Central memory CD8-positive, alpha-beta T cell (primary cell): ENCODE measurements at regions not wholly inside any gene's neighbourhood (a gene's known extent, or its start where the extent isn't known, plus 50 kb on each side); places are given as distances from the start of the nearest gene placed in this dataset.

ENCODE experiments used
- ATAC-seq: fragments of 150-1000 bp; cut with Tn5 transposase; replicated peaks from 2 replicates; pipeline ENCODE4 v1.10.0; 2022; ENCODE audit warnings: mild to moderate bottlenecking, moderate FRiP score, moderate number of reproducible peaks; ENCODE audit not compliant: poor library complexity, severe bottlenecking; ENCODE audit errors: extremely low read depth
- DNase-seq, 2 donors: peaks; one replicate each; pipeline ENCODE4 v3.0.0; 2021; ENCODE audit warnings: low spot score in 2 of 2
- H3K27ac Mint-ChIP-seq: one replicate; pipeline ENCODE4 v1.8.0; 2022; ENCODE audit warnings: low read depth, mild to moderate bottlenecking, moderate library complexity, mixed read lengths
- H3K27me3 Mint-ChIP-seq: one replicate; pipeline ENCODE4 v1.8.0; 2022; ENCODE audit warnings: mixed read lengths
- H3K36me3 Mint-ChIP-seq: one replicate; pipeline ENCODE4 v1.8.0; 2022; ENCODE audit warnings: mild to moderate bottlenecking, moderate library complexity, mixed read lengths; ENCODE audit not compliant: insufficient read depth
- H3K4me1 Mint-ChIP-seq: one replicate; pipeline ENCODE4 v1.8.0; 2022; ENCODE audit warnings: mixed read lengths
- H3K4me3 Mint-ChIP-seq: one replicate; pipeline ENCODE4 v1.8.0; 2022; ENCODE audit warnings: mild to moderate bottlenecking, moderate library complexity, mixed read lengths
- H3K9me3 Mint-ChIP-seq: one replicate; pipeline ENCODE4 v1.8.0; 2022; ENCODE audit warnings: mixed read lengths

GRCh38 chr13:74860789-74861188 is 621.2 kb downstream of the TBC1D4 start:
- ATAC-seq (no peak), DNase-seq (no peak)
- Mint-ChIP-seq H3K27ac (no peak overlapping the region), H3K36me3 (no peaks in the 10 kb centered on the region), H3K4me3 (no peak overlapping the region), H3K27me3 (peaks cover 36% of the 10 kb centered on the region), H3K4me1 (no peaks in the 10 kb centered on the region), H3K9me3 (no peaks in the 10 kb centered on the region)

- H3K9me3 Mint-ChIP-seq: peaks cover 5% of the 10 kb centered on the region
- H3K4me1 Mint-ChIP-seq: no peaks in the 10 kb centered on the region
- no peak overlapping the region for H3K27ac Mint-ChIP-seq
- no peaks in the 10 kb centered on the region for H3K36me3 Mint-ChIP-seq
- ATAC-seq (no peak), DNase-seq (no peak)
- no peak overlapping the region for H3K4me3 Mint-ChIP-seq
- H3K27me3 Mint-ChIP-seq: peaks cover 5% of the 10 kb centered on the region
These were observed 631.1 kb downstream of the TBC1D4 start for GRCh38 chr13:74850893-74851292.

- H3K4me3 Mint-ChIP-seq: no peak overlapping the region
- no peaks in the 10 kb centered on the region for H3K4me1 Mint-ChIP-seq
- ATAC-seq: no peak
- no peak overlapping the region for H3K27ac Mint-ChIP-seq
- no peak for DNase-seq
- peaks cover 27% of the 10 kb centered on the region for H3K27me3 Mint-ChIP-seq
- no peaks in the 10 kb centered on the region for H3K9me3 Mint-ChIP-seq
- no peaks in the 10 kb centered on the region for H3K36me3 Mint-ChIP-seq
These were observed 634.0 kb downstream of the TBC1D4 start for GRCh38 chr13:74847966-74848365.

- Mint-ChIP-seq H3K4me1 (peaks cover under 1% of the 10 kb centered on the region), H3K27ac (no peak overlapping the region), H3K36me3 (peaks cover 2% of the 10 kb centered on the region), H3K4me3 (no peak overlapping the region), H3K27me3 (peaks cover 27% of the 10 kb centered on the region), H3K9me3 (no peaks in the 10 kb centered on the region)
- ATAC-seq (no peak), DNase-seq (no peak)
These were observed 636.2 kb downstream of the TBC1D4 start for GRCh38 chr13:74845806-74846205.

GRCh38 chr13:74841651-74842050 is 640.3 kb downstream of the TBC1D4 start:
- DNase-seq (no peak), ATAC-seq (no peak)
- peaks cover 2% of the 10 kb centered on the region for H3K36me3 Mint-ChIP-seq
- H3K27me3 Mint-ChIP-seq: peaks cover 27% of the 10 kb centered on the region
- no peak overlapping the region for H3K4me3 Mint-ChIP-seq
- H3K4me1 Mint-ChIP-seq: peaks cover 15% of the 10 kb centered on the region
- no peaks in the 10 kb centered on the region for H3K9me3 Mint-ChIP-seq
- H3K27ac Mint-ChIP-seq: no peak overlapping the region

- no peaks in the 10 kb centered on the region for H3K9me3 Mint-ChIP-seq
- H3K36me3 Mint-ChIP-seq: peaks cover 2% of the 10 kb centered on the region
- no peak overlapping the region for H3K27ac Mint-ChIP-seq
These were observed 640.8 kb downstream of the TBC1D4 start for GRCh38 chr13:74841123-74841522.

GRCh38 chr13:74839656-74840055 is 642.3 kb downstream of the TBC1D4 start:
- Mint-ChIP-seq H3K27me3 (peaks cover 15% of the 10 kb centered on the region), H3K4me1 (peaks cover 22% of the 10 kb centered on the region), H3K4me3 (no peak overlapping the region), H3K36me3 (peaks cover 2% of the 10 kb centered on the region), H3K27ac (no peak overlapping the region), H3K9me3 (no peaks in the 10 kb centered on the region)
- ATAC-seq: no peak
- no peak for DNase-seq

More at GRCh38 chr13:74841123-74841522, 640.8 kb downstream of the TBC1D4 start:
- H3K4me3 Mint-ChIP-seq: no peak overlapping the region
- peaks cover 27% of the 10 kb centered on the region for H3K27me3 Mint-ChIP-seq
- peaks cover 17% of the 10 kb centered on the region for H3K4me1 Mint-ChIP-seq
- DNase-seq (no peak), ATAC-seq (no peak)

- Mint-ChIP-seq H3K27me3 (peaks cover under 1% of the 10 kb centered on the region), H3K4me3 (no peak overlapping the region), H3K27ac (peak overlapping the region; percentile 69), H3K4me1 (peaks cover 22% of the 10 kb centered on the region), H3K36me3 (peaks cover 2% of the 10 kb centered on the region), H3K9me3 (no peaks in the 10 kb centered on the region)
- ATAC-seq (peak; percentile 62), DNase-seq (no peak)
These were observed 643.9 kb downstream of the TBC1D4 start for GRCh38 chr13:74838096-74838495.

- Mint-ChIP-seq H3K4me1 (peaks cover 22% of the 10 kb centered on the region), H3K36me3 (peaks cover 2% of the 10 kb centered on the region), H3K27ac (no peak overlapping the region), H3K27me3 (no peaks in the 10 kb centered on the region), H3K4me3 (no peak overlapping the region), H3K9me3 (no peaks in the 10 kb centered on the region)
- DNase-seq: no peak
- no peak for ATAC-seq
These were observed 645.3 kb downstream of the TBC1D4 start for GRCh38 chr13:74836628-74837027.

GRCh38 chr13:74835579-74835978 is 646.4 kb downstream of the TBC1D4 start:
- Mint-ChIP-seq H3K9me3 (no peaks in the 10 kb centered on the region), H3K4me1 (peaks cover 20% of the 10 kb centered on the region), H3K4me3 (no peak overlapping the region), H3K27ac (no peak overlapping the region), H3K27me3 (no peaks in the 10 kb centered on the region), H3K36me3 (no peaks in the 10 kb centered on the region)
- ATAC-seq: peak; percentile 53
- no peak for DNase-seq

GRCh38 chr13:74825938-74826246 is 656.1 kb downstream of the TBC1D4 start:
- ATAC-seq (no peak), DNase-seq (no peak)
- Mint-ChIP-seq H3K36me3 (no peaks in the 10 kb centered on the region), H3K27ac (no peak overlapping the region), H3K4me3 (no peak overlapping the region), H3K27me3 (no peaks in the 10 kb centered on the region), H3K9me3 (no peaks in the 10 kb centered on the region), H3K4me1 (no peaks in the 10 kb centered on the region)

- no peak for DNase-seq
These were observed 656.6 kb downstream of the TBC1D4 start for GRCh38 chr13:74825152-74825937.

GRCh38 chr13:74820809-74821208 is 661.2 kb downstream of the TBC1D4 start:
- no peaks in the 10 kb centered on the region for H3K4me1 Mint-ChIP-seq
- no peaks in the 10 kb centered on the region for H3K36me3 Mint-ChIP-seq
- DNase-seq (no peak), ATAC-seq (no peak)
- no peak overlapping the region for H3K4me3 Mint-ChIP-seq
- H3K27me3 Mint-ChIP-seq: no peaks in the 10 kb centered on the region
- H3K9me3 Mint-ChIP-seq: no peaks in the 10 kb centered on the region
- no peak overlapping the region for H3K27ac Mint-ChIP-seq

More at GRCh38 chr13:74825152-74825937, 656.6 kb downstream of the TBC1D4 start:
- no peaks in the 10 kb centered on the region for H3K9me3 Mint-ChIP-seq
- no peaks in the 10 kb centered on the region for H3K36me3 Mint-ChIP-seq
- no peaks in the 10 kb centered on the region for H3K27me3 Mint-ChIP-seq
- no peaks in the 10 kb centered on the region for H3K4me1 Mint-ChIP-seq
- H3K4me3 Mint-ChIP-seq: no peak overlapping the region
- no peak for ATAC-seq
- H3K27ac Mint-ChIP-seq: no peak overlapping the region
